Gastrocnemius medialis (tissue), 4 donors: ENCODE measurements at regions not wholly inside any gene's neighbourhood (a gene's known extent, or its start where the extent isn't known, plus 50 kb on each side); places are given as distances from the start of the nearest gene placed in this dataset.

Source experiments
- ATAC-seq, 2 donors: fragments of 150-250 bp; one replicate each; pipeline ENCODE4 v1.9.1; 2016
- DNase-seq, 2 donors: peaks; one replicate each; pipeline ENCODE4 v3.0.0-alpha.2; 2019
- H3K27ac ChIP-seq, 4 donors: fragments of 200-600 bp; sonication (generic); 1 replicate in 1 of 4; 2 replicates in 3 of 4; pipeline ENCODE4 v1.5.1; 2016 to 2018; ENCODE audit warnings: mild to moderate bottlenecking in 2 of 4, moderate library complexity in 1 of 4
- H3K27me3 ChIP-seq, 3 donors: fragments of 200-600 bp; sonication (generic) in 2 of 3; 1 replicate in 1 of 3; 2 replicates in 2 of 3; pipeline versions ENCODE4 v1.5.1 to v1.6.0; 2016 to 2019; ENCODE audit warnings: mild to moderate bottlenecking in 1 of 3, moderate library complexity in 1 of 3
- H3K36me3 ChIP-seq, 2 donors: fragments of 200-600 bp; sonication (generic) in 1 of 2; one replicate each; pipeline ENCODE4 v1.5.1; 2017 to 2018
- H3K4me1 ChIP-seq, 2 donors: fragments of 200-600 bp; sonication (generic) in 1 of 2; one replicate each; pipeline ENCODE4 v1.5.1; 2016 to 2017; ENCODE audit warnings: mild to moderate bottlenecking in 2 of 2
- H3K4me3 ChIP-seq, 4 donors: fragments of 200-600 bp; sonication (generic) in 3 of 4; 1 replicate in 1 of 4; 2 replicates in 3 of 4; pipeline ENCODE4 v1.5.1; 2016 to 2019; ENCODE audit warnings: mild to moderate bottlenecking in 2 of 4
- H3K9me3 ChIP-seq, 3 donors: fragments of 200-600 bp; sonication (generic) in 2 of 3; 1 replicate in 1 of 3; 2 replicates in 2 of 3; pipeline ENCODE4 v1.5.1; 2016 to 2019
- CTCF ChIP-seq, 5 experiments: fragments of 450-650 bp in 3 of 5; fragments of 200-600 bp in 2 of 5; sonication (generic) in 2 of 5; IDR thresholded peaks in 4 of 5; conservative IDR thresholded peaks in 1 of 5; 1 replicate in 4 of 5; 2 replicates in 1 of 5; pipeline ENCODE4 v1.5.1; 2016 to 2019; ENCODE audit warnings: antibody characterized with exemption in 5 of 5, mild to moderate bottlenecking in 3 of 5, moderate library complexity in 3 of 5
- POLR2A ChIP-seq, 2 donors: fragments of 450-650 bp; IDR thresholded peaks; one replicate each; pipeline ENCODE4 v1.6.1; 2017; ENCODE audit warnings: antibody characterized with exemption in 2 of 2, mild to moderate bottlenecking in 2 of 2, moderate library complexity in 2 of 2
- in situ Hi-C, 4 donors: fragments of 200-750 bp; cut with MboI; loops; one replicate each; pipeline versions ENCODE4 v1.15.0 to v1.8.0; 2017; ENCODE audit warnings: low sequenced_read_pairs in 4 of 4
- intact Hi-C: fragments of 100-400 bp; cut with DNase I; formaldehyde crosslinking; loops from one replicate; pipeline ENCODE4 v1.15.1; 2023; ENCODE audit warnings: low total_unique reads

GRCh38 chr14:83129496-83129895 is 1595.8 kb upstream of the SEL1L start:
- intact Hi-C loops, result no loop called here
- Histone ChIP-seq H3K27ac (no peak overlapping the region), H3K27me3 (no peaks in the 10 kb centered on the region), H3K36me3 (no peaks in the 10 kb centered on the region), H3K4me3 (no peak overlapping the region), H3K9me3 (no peaks in the 10 kb centered on the region), H3K4me1 (no peaks in the 10 kb centered on the region)
- ATAC-seq (no peak), DNase-seq (no peak)
- in situ Hi-C loops, result no loop called here
- TF ChIP-seq CTCF (IDR thresholded peaks at IDR 0.05 in 4 of 5, conservative IDR thresholded peaks at IDR 0.05 in 1 of 5) (no peak), POLR2A (IDR thresholded peaks at IDR 0.05) (no peak)

DNA sequence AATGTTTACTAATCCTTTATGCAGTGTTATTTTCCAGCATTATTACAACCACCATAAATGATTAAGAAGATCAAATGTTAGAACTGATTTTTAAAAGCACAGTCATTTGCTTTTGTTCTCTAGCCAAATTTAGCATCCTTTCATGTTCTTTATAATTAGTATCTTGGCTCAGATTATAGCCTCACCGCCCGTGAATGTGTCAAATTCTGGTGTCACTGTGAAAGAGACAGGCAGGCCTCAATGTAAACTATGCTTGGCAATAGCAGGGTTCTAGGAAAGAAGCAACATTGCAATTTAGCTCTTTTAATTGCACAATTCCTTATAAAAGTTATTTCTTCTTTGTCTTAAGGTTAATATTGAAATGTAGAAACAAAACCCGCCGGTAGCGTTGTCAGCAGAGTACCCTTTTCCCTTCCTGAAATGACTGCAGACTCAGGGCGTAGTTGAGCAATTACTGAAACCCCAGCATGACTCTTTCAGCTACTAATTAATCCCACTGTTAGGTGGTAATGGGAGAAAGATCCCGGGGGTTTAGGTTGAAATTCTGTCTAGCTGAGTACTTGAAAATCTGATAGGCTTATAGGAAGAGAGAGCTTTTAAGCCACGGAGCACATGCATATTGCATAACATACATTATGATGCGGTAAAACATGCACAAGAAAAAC is 1600.5 kb upstream of the SEL1L start:
- no peaks in the 10 kb centered on the region for H3K36me3 ChIP-seq
- H3K4me3 ChIP-seq, result no peak overlapping the region
- H3K27ac ChIP-seq, result no peak overlapping the region
- ATAC-seq (no peak), DNase-seq (no peak)
- H3K27me3 ChIP-seq, result no peaks in the 10 kb centered on the region
- TF ChIP-seq POLR2A (IDR thresholded peaks at IDR 0.05) (no peak), CTCF (IDR thresholded peaks at IDR 0.05 in 4 of 5, conservative IDR thresholded peaks at IDR 0.05 in 1 of 5) (no peak)
- H3K4me1 ChIP-seq, result no peaks in the 10 kb centered on the region
- in situ Hi-C loops (no loop called here), intact Hi-C loops (no loop called here)
- no peaks in the 10 kb centered on the region for H3K9me3 ChIP-seq

- intact Hi-C loops (no loop called here), in situ Hi-C loops (no loop called here)
- no peaks in the 10 kb centered on the region for H3K36me3 ChIP-seq
- no peaks in the 10 kb centered on the region for H3K4me1 ChIP-seq
- no peaks in the 10 kb centered on the region for H3K9me3 ChIP-seq
- no peak for DNase-seq
- H3K27me3 ChIP-seq, result no peaks in the 10 kb centered on the region
- no peak overlapping the region for H3K4me3 ChIP-seq
- H3K27ac ChIP-seq, result no peak overlapping the region
- ATAC-seq, result no peak
- TF ChIP-seq POLR2A (IDR thresholded peaks at IDR 0.05), result no peak
- TF ChIP-seq CTCF (IDR thresholded peaks at IDR 0.05 in 4 of 5, conservative IDR thresholded peaks at IDR 0.05 in 1 of 5), result no peak
Observed at GRCh38 chr14:83140756-83141155, 1607.1 kb upstream of the SEL1L start.

- Histone ChIP-seq H3K27ac (no peak overlapping the region), H3K36me3 (no peaks in the 10 kb centered on the region), H3K4me1 (no peaks in the 10 kb centered on the region), H3K27me3 (no peaks in the 10 kb centered on the region), H3K4me3 (no peak overlapping the region), H3K9me3 (no peaks in the 10 kb centered on the region)
- ATAC-seq, result no peak
- DNase-seq, result no peak
- TF ChIP-seq CTCF (IDR thresholded peaks at IDR 0.05 in 4 of 5, conservative IDR thresholded peaks at IDR 0.05 in 1 of 5), result no peak
- TF ChIP-seq POLR2A (IDR thresholded peaks at IDR 0.05), result no peak
- in situ Hi-C loops (no loop called here), intact Hi-C loops (no loop called here)
Observed at GRCh38 chr14:83147006-83147405, 1613.4 kb upstream of the SEL1L start.

DNA sequence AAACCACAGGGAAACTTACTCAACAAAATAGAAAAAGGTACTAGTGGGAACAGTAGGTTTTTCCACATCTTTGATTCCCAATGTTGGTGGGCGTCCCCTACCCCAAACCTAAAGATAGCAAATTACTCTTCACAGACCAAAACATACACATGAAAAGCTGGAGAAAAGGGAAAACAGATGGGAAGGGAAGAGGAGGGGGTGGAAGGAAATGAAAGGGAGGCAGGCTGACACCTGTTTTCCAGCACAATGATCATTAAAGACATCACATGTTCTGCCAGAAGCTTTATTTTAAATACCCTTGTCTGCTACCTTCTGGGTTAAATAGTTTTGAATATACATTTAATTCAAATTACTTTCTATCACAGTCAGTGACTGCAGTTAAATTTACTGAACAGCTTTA is 1617.9 kb upstream of the SEL1L start:
- H3K9me3 ChIP-seq, result no peaks in the 10 kb centered on the region
- ATAC-seq (no peak), DNase-seq (no peak)
- TF ChIP-seq CTCF (IDR thresholded peaks at IDR 0.05 in 4 of 5, conservative IDR thresholded peaks at IDR 0.05 in 1 of 5) (no peak), POLR2A (IDR thresholded peaks at IDR 0.05) (no peak)
- no peaks in the 10 kb centered on the region for H3K4me1 ChIP-seq
- intact Hi-C loops, result no loop called here
- H3K36me3 ChIP-seq, result no peaks in the 10 kb centered on the region
- H3K27ac ChIP-seq, result no peak overlapping the region
- H3K27me3 ChIP-seq, result no peaks in the 10 kb centered on the region
- H3K4me3 ChIP-seq, result no peak overlapping the region
- in situ Hi-C loops, result no loop called here
